Osteocyte (in vitro differentiated cells): ENCODE measurements at regions not wholly inside any gene's neighbourhood (a gene's known extent, or its start where the extent isn't known, plus 50 kb on each side); places are given as distances from the start of the nearest gene placed in this dataset.
"Not testable (repeated sequence)": the region's sequence is repeated elsewhere in the genome, so short reads cannot be mapped to it uniquely, and the experiment has no call there.

Experiments
- DNase-seq: peaks from one replicate; pipeline ENCODE4 v3.0.0; 2021; ENCODE audit warnings: mixed read lengths; ENCODE audit not compliant: unreplicated experiment; ENCODE audit errors: extremely low spot score
- H3K27ac Mint-ChIP-seq: one replicate; pipeline ENCODE4 v1.8.0; 2021; ENCODE audit warnings: mild to moderate bottlenecking, mixed read lengths; ENCODE audit not compliant: unreplicated experiment
- H3K27me3 Mint-ChIP-seq: one replicate; pipeline ENCODE4 v1.8.0; 2021; ENCODE audit warnings: mixed read lengths; ENCODE audit not compliant: unreplicated experiment
- H3K36me3 Mint-ChIP-seq: one replicate; pipeline ENCODE4 v1.8.0; 2021; ENCODE audit warnings: mixed read lengths; ENCODE audit not compliant: unreplicated experiment
- H3K4me1 Mint-ChIP-seq: one replicate; pipeline ENCODE4 v1.8.0; 2021; ENCODE audit warnings: mixed read lengths; ENCODE audit not compliant: unreplicated experiment
- H3K4me3 Mint-ChIP-seq: one replicate; pipeline ENCODE4 v1.8.0; 2021; ENCODE audit warnings: mild to moderate bottlenecking, moderate library complexity, mixed read lengths; ENCODE audit not compliant: unreplicated experiment
- H3K9me3 Mint-ChIP-seq: one replicate; pipeline ENCODE4 v1.8.0; 2021; ENCODE audit warnings: mixed read lengths; ENCODE audit not compliant: unreplicated experiment

- not testable (repeated sequence) for H3K36me3 Mint-ChIP-seq, H3K27ac Mint-ChIP-seq
These were observed 168.9 kb downstream of the SPDYE17 start for GRCh38 chr7:76863150-76863773.

GRCh38 chr7:76862241-76862640 is 169.9 kb downstream of the SPDYE17 start:
- H3K27ac Mint-ChIP-seq: not testable (repeated sequence)

More at GRCh38 chr7:76863150-76863773, 168.9 kb downstream of the SPDYE17 start:
- H3K4me1 Mint-ChIP-seq, H3K4me3 Mint-ChIP-seq, DNase-seq, H3K9me3 Mint-ChIP-seq: not testable (repeated sequence)
- H3K27me3 Mint-ChIP-seq: peaks cover 35% of the 10 kb centered on the region

GRCh38 chr7:76859933-76860332 is 172.2 kb downstream of the SPDYE17 start:
- H3K4me1 Mint-ChIP-seq, H3K36me3 Mint-ChIP-seq, DNase-seq, H3K4me3 Mint-ChIP-seq, H3K27ac Mint-ChIP-seq, H3K9me3 Mint-ChIP-seq: not testable (repeated sequence)
- H3K27me3 Mint-ChIP-seq: peaks cover 33% of the 10 kb centered on the region

More at GRCh38 chr7:76862241-76862640, 169.9 kb downstream of the SPDYE17 start:
- not testable (repeated sequence) for DNase-seq, H3K36me3 Mint-ChIP-seq, H3K4me3 Mint-ChIP-seq, H3K4me1 Mint-ChIP-seq, H3K9me3 Mint-ChIP-seq
- peaks cover 35% of the 10 kb centered on the region for H3K27me3 Mint-ChIP-seq

- not testable (repeated sequence) for DNase-seq, H3K36me3 Mint-ChIP-seq, H3K27ac Mint-ChIP-seq, H3K4me1 Mint-ChIP-seq, H3K4me3 Mint-ChIP-seq, H3K9me3 Mint-ChIP-seq
- H3K27me3 Mint-ChIP-seq: peaks cover 13% of the 10 kb centered on the region
These were observed 177.5 kb downstream of the SPDYE17 start for GRCh38 chr7:76854631-76855030.

GRCh38 chr7:76852787-76853584 is 179.2 kb downstream of the SPDYE17 start:
- H3K4me3 Mint-ChIP-seq, H3K27ac Mint-ChIP-seq, H3K9me3 Mint-ChIP-seq, H3K4me1 Mint-ChIP-seq, H3K36me3 Mint-ChIP-seq, DNase-seq: not testable (repeated sequence)
- peaks cover 12% of the 10 kb centered on the region for H3K27me3 Mint-ChIP-seq

- not testable (repeated sequence) for H3K9me3 Mint-ChIP-seq, H3K4me3 Mint-ChIP-seq, DNase-seq, H3K36me3 Mint-ChIP-seq, H3K4me1 Mint-ChIP-seq, H3K27ac Mint-ChIP-seq
- peaks cover 12% of the 10 kb centered on the region for H3K27me3 Mint-ChIP-seq
These were observed 179.8 kb downstream of the SPDYE17 start for GRCh38 chr7:76852362-76852761.

GRCh38 chr7:76851617-76852016 is 180.5 kb downstream of the SPDYE17 start:
- H3K9me3 Mint-ChIP-seq, H3K4me3 Mint-ChIP-seq, H3K4me1 Mint-ChIP-seq, H3K36me3 Mint-ChIP-seq, H3K27ac Mint-ChIP-seq, DNase-seq: not testable (repeated sequence)
- H3K27me3 Mint-ChIP-seq: peaks cover 11% of the 10 kb centered on the region

- H3K4me1 Mint-ChIP-seq, H3K9me3 Mint-ChIP-seq, H3K27ac Mint-ChIP-seq, DNase-seq, H3K36me3 Mint-ChIP-seq, H3K27me3 Mint-ChIP-seq, H3K4me3 Mint-ChIP-seq: not testable (repeated sequence)
These were observed 182.1 kb downstream of the SPDYE17 start for GRCh38 chr7:76849887-76850563.

GRCh38 chr7:76839879-76840278 is 192.3 kb downstream of the SPDYE17 start:
- Mint-ChIP-seq H3K9me3 (peaks cover 10% of the 10 kb centered on the region), H3K27me3 (peaks cover 17% of the 10 kb centered on the region)
- not testable (repeated sequence) for H3K4me1 Mint-ChIP-seq, H3K27ac Mint-ChIP-seq, DNase-seq, H3K36me3 Mint-ChIP-seq, H3K4me3 Mint-ChIP-seq

GRCh38 chr7:76839214-76839613 is 192.9 kb downstream of the SPDYE17 start:
- H3K4me1 Mint-ChIP-seq, H3K4me3 Mint-ChIP-seq, H3K36me3 Mint-ChIP-seq, DNase-seq, H3K27ac Mint-ChIP-seq: not testable (repeated sequence)
- Mint-ChIP-seq H3K9me3 (peaks cover 10% of the 10 kb centered on the region), H3K27me3 (peaks cover 17% of the 10 kb centered on the region)

GRCh38 chr7:76838357-76838756 is 193.8 kb downstream of the SPDYE17 start:
- Mint-ChIP-seq H3K9me3 (peaks cover 10% of the 10 kb centered on the region), H3K27me3 (peaks cover 17% of the 10 kb centered on the region)
- H3K27ac Mint-ChIP-seq, DNase-seq, H3K4me1 Mint-ChIP-seq, H3K4me3 Mint-ChIP-seq, H3K36me3 Mint-ChIP-seq: not testable (repeated sequence)

- not testable (repeated sequence) for H3K9me3 Mint-ChIP-seq, H3K36me3 Mint-ChIP-seq, DNase-seq, H3K4me1 Mint-ChIP-seq, H3K4me3 Mint-ChIP-seq, H3K27ac Mint-ChIP-seq
- peaks cover 15% of the 10 kb centered on the region for H3K27me3 Mint-ChIP-seq
These were observed 202.2 kb upstream of the POMZP3 start for GRCh38 chr7:76829233-76829632.
